MCF 10A (cell line): ENCODE measurements at regions not wholly inside any gene's neighbourhood (a gene's known extent, or its start where the extent isn't known, plus 50 kb on each side); places are given as distances from the start of the nearest gene placed in this dataset.

Experiments
- BruUV-seq: library from RNA; stranded (reverse); fragments of 400-500 nt; replicated peaks from 2 replicates; lab custom pipeline; 2021; lab: Mats Ljungman, UMichigan
- CTCF ChIA-PET: fragments of 300-600 bp; sonication (Branson Sonifier 250); formaldehyde crosslinking; extraction: SDS; loops from one replicate; lab custom pipeline; 2021; ENCODE audit warnings: antibody characterized with exemption, inconsistent platforms; lab: Yijun Ruan, JAX
- POLR2A ChIA-PET: fragments of 300-600, 350-650 bp; sonication (Branson Sonifier 250); formaldehyde crosslinking; extraction: SDS; loops from one replicate; lab custom pipeline; 2020; ENCODE audit warnings: antibody characterized with exemption, inconsistent platforms; lab: Yijun Ruan, JAX
- DNase-seq: peaks from one replicate; pipeline ENCODE4 v3.0.0-alpha.2; 2018; ENCODE audit not compliant: unreplicated experiment
- H3K27ac Mint-ChIP-seq: one replicate; pipeline ENCODE4 v1.8.0; 2022; ENCODE audit warnings: mild to moderate bottlenecking, low read depth, mixed read lengths; ENCODE audit not compliant: unreplicated experiment
- H3K27me3 Mint-ChIP-seq: one replicate; pipeline ENCODE4 v1.8.0; 2022; ENCODE audit warnings: mixed read lengths; ENCODE audit not compliant: insufficient read depth, unreplicated experiment
- H3K36me3 Mint-ChIP-seq: one replicate; pipeline ENCODE4 v1.8.0; 2022; ENCODE audit warnings: mild to moderate bottlenecking, moderate library complexity, mixed read lengths; ENCODE audit not compliant: insufficient read depth, unreplicated experiment
- H3K4me1 Mint-ChIP-seq: one replicate; pipeline ENCODE4 v1.8.0; 2022; ENCODE audit warnings: mixed read lengths; ENCODE audit not compliant: insufficient read depth, unreplicated experiment
- H3K4me3 Mint-ChIP-seq: one replicate; pipeline ENCODE4 v1.8.0; 2022; ENCODE audit warnings: mild to moderate bottlenecking, moderate library complexity, mixed read lengths; ENCODE audit not compliant: unreplicated experiment
- H3K9me3 Mint-ChIP-seq: one replicate; pipeline ENCODE4 v1.8.0; 2022; ENCODE audit warnings: mixed read lengths; ENCODE audit not compliant: unreplicated experiment
- CTCF ChIP-seq: fragments of 200-600 bp; IDR thresholded peaks from one replicate; pipeline ENCODE4 v1.8.0; 2022; ENCODE audit warnings: antibody characterized with exemption, mild to moderate bottlenecking; ENCODE audit not compliant: unreplicated experiment
- intact Hi-C: fragments of 100-400 bp; cut with micrococcal nuclease; formaldehyde crosslinking; loops from 2 replicates; pipeline ENCODE4 v1.14.1; 2022

GRCh38 chr15:52923626-52924025, 133.5 kb upstream of the ONECUT1 start:
- Mint-ChIP-seq H3K36me3 (no peaks in the 10 kb centered on the region), H3K9me3 (no peaks in the 10 kb centered on the region), H3K27me3 (peaks cover 68% of the 10 kb centered on the region), H3K27ac (no peak overlapping the region), H3K4me3 (no peak overlapping the region), H3K4me1 (no peaks in the 10 kb centered on the region)
- no peak for DNase-seq
- intact Hi-C loops: no loop called here
- ChIA-PET CTCF (interaction anchor here (0.6 to 0.7 kb wide), 2 partner anchors 312 to 468 kb away, joined by 3 read pairs; no protein-coding TSS in a partner anchor), POLR2A (no interaction called here)
- no TSS peak for BruUV-seq
- no peak for TF ChIP-seq CTCF

GRCh38 chr15:52922871-52923270, 132.7 kb upstream of the ONECUT1 start:
- BruUV-seq: no TSS peak
- H3K27me3 Mint-ChIP-seq: peaks cover 72% of the 10 kb centered on the region
- no peak overlapping the region for H3K27ac Mint-ChIP-seq
- intact Hi-C loops: no loop called here
- ChIA-PET POLR2A (no interaction called here), CTCF (interaction anchor here (0.7 kb wide), 1 partner anchor 469 kb away, joined by 3 read pairs; no protein-coding TSS in a partner anchor)
- no peak for TF ChIP-seq CTCF
- no peaks in the 10 kb centered on the region for H3K36me3 Mint-ChIP-seq
- H3K4me3 Mint-ChIP-seq: no peak overlapping the region
- no peaks in the 10 kb centered on the region for H3K4me1 Mint-ChIP-seq
- H3K9me3 Mint-ChIP-seq: no peaks in the 10 kb centered on the region
- no peak for DNase-seq

DNA sequence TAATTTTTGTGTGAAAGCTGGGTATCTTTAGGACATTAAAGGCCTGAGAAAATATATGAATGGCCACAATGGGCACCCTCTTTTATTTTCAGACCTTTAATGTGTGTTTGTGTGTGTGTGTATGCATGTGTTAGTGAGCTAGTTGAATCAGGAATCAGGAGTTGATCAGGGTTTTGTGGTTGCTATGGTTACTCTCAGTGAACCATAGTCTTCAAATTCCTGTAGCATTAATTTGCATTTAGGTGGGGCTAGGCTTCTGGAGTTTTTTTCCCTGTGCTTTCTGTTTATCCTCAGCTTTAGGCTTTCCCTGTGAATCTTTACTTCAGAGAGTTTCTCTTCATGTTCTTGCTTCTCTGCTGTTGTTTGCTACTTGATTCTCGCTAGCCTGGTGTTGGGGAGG, 122.0 kb upstream of the ONECUT1 start:
- H3K4me1 Mint-ChIP-seq: no peaks in the 10 kb centered on the region
- no peak for DNase-seq
- H3K9me3 Mint-ChIP-seq: no peaks in the 10 kb centered on the region
- no peak overlapping the region for H3K27ac Mint-ChIP-seq
- no peak for TF ChIP-seq CTCF
- H3K36me3 Mint-ChIP-seq: no peaks in the 10 kb centered on the region
- CTCF ChIA-PET: no interaction called here
- H3K27me3 Mint-ChIP-seq: peaks cover 36% of the 10 kb centered on the region
- POLR2A ChIA-PET: no interaction called here
- no peak overlapping the region for H3K4me3 Mint-ChIP-seq
- BruUV-seq: no TSS peak
- intact Hi-C loops: no loop called here

DNA sequence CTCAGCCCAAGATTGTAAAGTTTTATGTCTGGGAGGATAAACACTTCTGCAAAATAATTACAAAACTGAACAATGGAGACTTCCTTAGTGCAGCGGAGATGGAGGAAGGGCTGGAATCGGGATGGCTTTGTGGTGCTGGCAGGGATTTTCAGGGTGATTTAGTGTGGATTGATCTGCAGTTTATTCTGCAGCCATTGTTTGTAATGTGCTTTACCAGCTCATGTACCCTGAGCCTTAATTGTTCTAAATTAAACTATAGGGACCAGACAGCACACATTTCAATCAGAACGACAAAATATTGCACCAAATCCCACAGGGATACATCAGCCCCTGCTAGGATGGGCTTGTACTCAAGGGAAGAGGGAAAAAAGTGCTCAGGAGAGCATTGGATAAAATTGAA, 103.2 kb upstream of the ONECUT1 start:
- POLR2A ChIA-PET: no interaction called here
- BruUV-seq: no TSS peak
- H3K27ac Mint-ChIP-seq: no peak overlapping the region
- H3K4me1 Mint-ChIP-seq: no peaks in the 10 kb centered on the region
- CTCF ChIA-PET: no interaction called here
- peaks cover 85% of the 10 kb centered on the region for H3K27me3 Mint-ChIP-seq
- no peaks in the 10 kb centered on the region for H3K36me3 Mint-ChIP-seq
- intact Hi-C loops: no loop called here
- DNase-seq: no peak
- no peak for TF ChIP-seq CTCF
- H3K4me3 Mint-ChIP-seq: no peak overlapping the region
- H3K9me3 Mint-ChIP-seq: no peaks in the 10 kb centered on the region
